ENCODE measurements at regions not wholly inside any gene's neighbourhood (a gene's known extent, or its start where the extent isn't known, plus 50 kb on each side); places are given as distances from the start of the nearest gene placed in this dataset.

GRCh38 chr3:19645093-19645492 is 288.9 kb downstream of the EFHB start (continued):
- TF ChIP-seq, protein P1, sequence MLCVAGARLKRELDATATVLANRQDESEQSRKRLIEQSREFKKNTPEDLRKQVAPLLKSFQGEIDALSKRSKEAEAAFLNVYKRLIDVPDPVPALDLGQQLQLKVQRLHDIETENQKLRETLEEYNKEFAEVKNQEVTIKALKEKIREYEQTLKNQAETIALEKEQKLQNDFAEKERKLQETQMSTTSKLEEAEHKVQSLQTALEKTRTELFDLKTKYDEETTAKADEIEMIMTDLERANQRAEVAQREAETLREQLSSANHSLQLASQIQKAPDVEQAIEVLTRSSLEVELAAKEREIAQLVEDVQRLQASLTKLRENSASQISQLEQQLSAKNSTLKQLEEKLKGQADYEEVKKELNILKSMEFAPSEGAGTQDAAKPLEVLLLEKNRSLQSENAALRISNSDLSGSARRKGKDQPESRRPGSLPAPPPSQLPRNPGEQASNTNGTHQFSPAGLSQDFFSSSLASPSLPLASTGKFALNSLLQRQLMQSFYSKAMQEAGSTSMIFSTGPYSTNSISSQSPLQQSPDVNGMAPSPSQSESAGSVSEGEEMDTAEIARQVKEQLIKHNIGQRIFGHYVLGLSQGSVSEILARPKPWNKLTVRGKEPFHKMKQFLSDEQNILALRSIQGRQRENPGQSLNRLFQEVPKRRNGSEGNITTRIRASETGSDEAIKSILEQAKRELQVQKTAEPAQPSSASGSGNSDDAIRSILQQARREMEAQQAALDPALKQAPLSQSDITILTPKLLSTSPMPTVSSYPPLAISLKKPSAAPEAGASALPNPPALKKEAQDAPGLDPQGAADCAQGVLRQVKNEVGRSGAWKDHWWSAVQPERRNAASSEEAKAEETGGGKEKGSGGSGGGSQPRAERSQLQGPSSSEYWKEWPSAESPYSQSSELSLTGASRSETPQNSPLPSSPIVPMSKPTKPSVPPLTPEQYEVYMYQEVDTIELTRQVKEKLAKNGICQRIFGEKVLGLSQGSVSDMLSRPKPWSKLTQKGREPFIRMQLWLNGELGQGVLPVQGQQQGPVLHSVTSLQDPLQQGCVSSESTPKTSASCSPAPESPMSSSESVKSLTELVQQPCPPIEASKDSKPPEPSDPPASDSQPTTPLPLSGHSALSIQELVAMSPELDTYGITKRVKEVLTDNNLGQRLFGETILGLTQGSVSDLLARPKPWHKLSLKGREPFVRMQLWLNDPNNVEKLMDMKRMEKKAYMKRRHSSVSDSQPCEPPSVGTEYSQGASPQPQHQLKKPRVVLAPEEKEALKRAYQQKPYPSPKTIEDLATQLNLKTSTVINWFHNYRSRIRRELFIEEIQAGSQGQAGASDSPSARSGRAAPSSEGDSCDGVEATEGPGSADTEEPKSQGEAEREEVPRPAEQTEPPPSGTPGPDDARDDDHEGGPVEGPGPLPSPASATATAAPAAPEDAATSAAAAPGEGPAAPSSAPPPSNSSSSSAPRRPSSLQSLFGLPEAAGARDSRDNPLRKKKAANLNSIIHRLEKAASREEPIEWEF (IDR thresholded peaks at IDR 0.05; ENCODE audit: insufficient replicate concordance, low read depth, low read length), result no peak
- no peak for TF ChIP-seq POLR2A (IDR thresholded peaks at IDR 0.05; ENCODE audit: low read depth, low read length)
- no peak for TF ChIP-seq RAD51 (IDR thresholded peaks at IDR 0.05)
- no peak for TF ChIP-seq POLR2AphosphoS2 (IDR thresholded peaks at IDR 0.05; ENCODE audit: low read depth, low read length)
- no peak for TF ChIP-seq HDGF (IDR thresholded peaks at IDR 0.05)
- TF ChIP-seq, protein P2, sequence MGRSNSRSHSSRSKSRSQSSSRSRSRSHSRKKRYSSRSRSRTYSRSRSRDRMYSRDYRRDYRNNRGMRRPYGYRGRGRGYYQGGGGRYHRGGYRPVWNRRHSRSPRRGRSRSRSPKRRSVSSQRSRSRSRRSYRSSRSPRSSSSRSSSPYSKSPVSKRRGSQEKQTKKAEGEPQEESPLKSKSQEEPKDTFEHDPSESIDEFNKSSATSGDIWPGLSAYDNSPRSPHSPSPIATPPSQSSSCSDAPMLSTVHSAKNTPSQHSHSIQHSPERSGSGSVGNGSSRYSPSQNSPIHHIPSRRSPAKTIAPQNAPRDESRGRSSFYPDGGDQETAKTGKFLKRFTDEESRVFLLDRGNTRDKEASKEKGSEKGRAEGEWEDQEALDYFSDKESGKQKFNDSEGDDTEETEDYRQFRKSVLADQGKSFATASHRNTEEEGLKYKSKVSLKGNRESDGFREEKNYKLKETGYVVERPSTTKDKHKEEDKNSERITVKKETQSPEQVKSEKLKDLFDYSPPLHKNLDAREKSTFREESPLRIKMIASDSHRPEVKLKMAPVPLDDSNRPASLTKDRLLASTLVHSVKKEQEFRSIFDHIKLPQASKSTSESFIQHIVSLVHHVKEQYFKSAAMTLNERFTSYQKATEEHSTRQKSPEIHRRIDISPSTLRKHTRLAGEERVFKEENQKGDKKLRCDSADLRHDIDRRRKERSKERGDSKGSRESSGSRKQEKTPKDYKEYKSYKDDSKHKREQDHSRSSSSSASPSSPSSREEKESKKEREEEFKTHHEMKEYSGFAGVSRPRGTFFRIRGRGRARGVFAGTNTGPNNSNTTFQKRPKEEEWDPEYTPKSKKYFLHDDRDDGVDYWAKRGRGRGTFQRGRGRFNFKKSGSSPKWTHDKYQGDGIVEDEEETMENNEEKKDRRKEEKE (IDR thresholded peaks at IDR 0.05), result no peak
- peak; percentile 37; the same call in 1 of the 2 replicates for TF ChIP-seq ATF7 (IDR thresholded peaks at IDR 0.05; ENCODE audit: low read depth)
- TF ChIP-seq FOXM1 (IDR thresholded peaks at IDR 0.05; ENCODE audit: low read depth, low read length), result peak; percentile 48; the same call in 1 of the 2 replicates
- TF ChIP-seq SMAD1 (IDR thresholded peaks at IDR 0.05; ENCODE audit: low read depth, partially characterized antibody), result no peak
- TF ChIP-seq NRF1 (conservative IDR thresholded peaks at IDR 0.05; ENCODE audit: low read depth, low read length), result no peak
- TF ChIP-seq GABPA (IDR thresholded peaks at IDR 0.05; ENCODE audit: low read depth), result no peak
- TF ChIP-seq SRF (IDR thresholded peaks at IDR 0.05; ENCODE audit: low read depth in 2 of 2, low read length in 2 of 2), result no peak
- TF ChIP-seq IRF3 (IDR thresholded peaks at IDR 0.05), result no peak
- TF ChIP-seq USF1 (IDR thresholded peaks at IDR 0.05; ENCODE audit: borderline replicate concordance, extremely low read length, insufficient read depth, low read depth, low read length), result no peak
- peak; percentile 29; the same call in 1 of the 2 replicates for TF ChIP-seq BCL11A (IDR thresholded peaks at IDR 0.05; ENCODE audit: low read depth, low read length)
- no peak for TF ChIP-seq EZH2 (IDR thresholded peaks at IDR 0.05; ENCODE audit: borderline replicate concordance, control insufficient read depth, low read depth, low read length)
- TF ChIP-seq ETV6 (conservative IDR thresholded peaks at IDR 0.05 in 1 of 2, IDR thresholded peaks at IDR 0.05 in 1 of 2; ENCODE audit: borderline replicate concordance in 1 of 2, low read depth in 1 of 2), result no peak
- TF ChIP-seq, protein P3, sequence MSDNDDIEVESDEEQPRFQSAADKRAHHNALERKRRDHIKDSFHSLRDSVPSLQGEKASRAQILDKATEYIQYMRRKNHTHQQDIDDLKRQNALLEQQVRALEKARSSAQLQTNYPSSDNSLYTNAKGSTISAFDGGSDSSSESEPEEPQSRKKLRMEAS (IDR thresholded peaks at IDR 0.05; ENCODE audit: low read depth, low read length), result no peak
- TF ChIP-seq NFYB (IDR thresholded peaks at IDR 0.05; ENCODE audit: insufficient read depth, low read depth, low read length), result no peak
- TF ChIP-seq IKZF2 (IDR thresholded peaks at IDR 0.05), result peak in 1 of 2 experiments; percentile 14; a peak in 1 of 4 replicates
- no peak for TF ChIP-seq ZNF384 (IDR thresholded peaks at IDR 0.05; ENCODE audit: borderline replicate concordance, low read depth, low read length)
